GM12878 (cell line): ENCODE measurements at regions not wholly inside any gene's neighbourhood (a gene's known extent, or its start where the extent isn't known, plus 50 kb on each side); places are given as distances from the start of the nearest gene placed in this dataset.

ENCODE experiments used
- ATAC-seq: fragments of 200-7000 bp; cut with Tn5 transposase; 3 replicates; pipeline ENCODE4 v1.9.1; 2020; ENCODE audit warnings: mild to moderate bottlenecking, moderate library complexity
- BruUV-seq: library from RNA; stranded (reverse); fragments of 400-500 nt; replicated peaks from 2 replicates; lab custom pipeline; 2021; lab: Mats Ljungman, UMichigan
- CTCF ChIA-PET: fragments of 300-600 bp; sonication (Branson Sonifier 250); formaldehyde crosslinking; extraction: SDS; loops from one replicate; lab custom pipeline; 2021; ENCODE audit warnings: inconsistent platforms; lab: Yijun Ruan, JAX
- POLR2A ChIA-PET: fragments of 350-600 bp; formaldehyde crosslinking; extraction: SDS; loops from one replicate; lab custom pipeline; 2021; ENCODE audit warnings: inconsistent platforms; lab: Charles Lee
- RAD21 ChIA-PET: fragments of 300-600 bp; sonication (Branson Sonifier 250); formaldehyde crosslinking; loops from one replicate; lab custom pipeline; 2023; ENCODE audit warnings: antibody characterized with exemption; ENCODE audit not compliant: unreplicated experiment; lab: Charles Lee
- SMC1A ChIA-PET: fragments of 300-600 bp; sonication (Branson Sonifier 250); formaldehyde crosslinking; loops from one replicate; lab custom pipeline; 2023; ENCODE audit not compliant: unreplicated experiment, uncharacterized antibody; lab: Charles Lee
- DNase-seq: peaks from one replicate; pipeline ENCODE4 v3.0.0-alpha.2; 2011; ENCODE audit warnings: low read depth, low spot score
- FAIRE-seq: peaks from 3 replicates; lab custom pipeline; 2011; peaks lifted over from hg19 to GRCh38; lab: Jason Lieb, UNC
- H2AFZ ChIP-seq: 2 replicates; pipeline ENCODE4 v1.6.0; 2011; ENCODE audit warnings: low read depth, low read length, control low read depth; ENCODE audit not compliant: control insufficient read depth
- H3K27ac ChIP-seq: 2 replicates; pipeline ENCODE4 v1.5.1; 2011; ENCODE audit warnings: control low read depth; ENCODE audit not compliant: control insufficient read depth, insufficient read depth
- H3K27me3 ChIP-seq, 2 experiments: replicated peaks in 1 of 2; 2 replicates each; pipeline versions ENCODE4 v1.6.0 to v1.6.1; 2011; ENCODE audit warnings: low read length in 1 of 2; ENCODE audit not compliant: control insufficient read depth in 2 of 2, insufficient read depth in 2 of 2
- H3K36me3 ChIP-seq, 2 experiments: 2 replicates each; pipeline ENCODE4 v1.5.1; 2011; ENCODE audit warnings: low read length in 1 of 2; ENCODE audit not compliant: control insufficient read depth in 2 of 2, insufficient read depth in 2 of 2
- H3K4me1 ChIP-seq: 2 replicates; pipeline ENCODE4 v1.6.1; 2011; ENCODE audit warnings: mild to moderate bottlenecking, low read length, moderate library complexity, mixed read lengths; ENCODE audit not compliant: control insufficient read depth, insufficient read depth
- H3K4me2 ChIP-seq: 2 replicates; pipeline ENCODE4 v1.6.0; 2011; ENCODE audit warnings: control low read depth; ENCODE audit not compliant: control insufficient read depth, insufficient read depth
- H3K4me3 ChIP-seq: fragments of 200-600 bp; sonication (generic); 2 replicates; pipeline ENCODE4 v1.5.1; 2016
- H3K79me2 ChIP-seq: 2 replicates; pipeline ENCODE4 v1.6.0; 2011; ENCODE audit warnings: low read length; ENCODE audit not compliant: control insufficient read depth, insufficient read depth
- H3K9ac ChIP-seq: 2 replicates; pipeline ENCODE4 v1.8.0; 2011; ENCODE audit warnings: low read length, control low read depth, mixed read lengths; ENCODE audit not compliant: control insufficient read depth, insufficient read depth
- H3K9me3 ChIP-seq: replicated peaks from 3 replicates; pipeline ENCODE4 v1.5.1; 2011; ENCODE audit warnings: mild to moderate bottlenecking, low read length; ENCODE audit not compliant: control insufficient read depth, insufficient read depth
- H4K20me1 ChIP-seq: 2 replicates; pipeline ENCODE4 v1.6.0; 2011; ENCODE audit not compliant: control insufficient read depth, insufficient read depth
- EED ChIP-seq: sonication (generic); IDR thresholded peaks from 2 replicates; pipeline ENCODE4 v1.6.1; 2016; ENCODE audit warnings: antibody characterized with exemption, low read depth
- EP300 ChIP-seq, 2 experiments: fragments of 150-350 bp in 1 of 2; IDR thresholded peaks; 2 replicates each; pipeline ENCODE4 v1.6.1; 2011 to 2012; ENCODE audit warnings: low read depth in 2 of 2, low read length in 2 of 2, borderline replicate concordance in 1 of 2, improper control_type of control experiment in 1 of 2, inconsistent platforms in 1 of 2; ENCODE audit not compliant: control insufficient read depth in 1 of 2
- ESRRA ChIP-seq: IDR thresholded peaks from 2 replicates; pipeline ENCODE4 v1.6.1; 2012; ENCODE audit warnings: mild to moderate bottlenecking, low read length, improper control_type of control experiment
- EZH2 ChIP-seq: IDR thresholded peaks from 2 replicates; pipeline ENCODE4 v1.6.1; 2012; ENCODE audit warnings: low read depth, mild to moderate bottlenecking, control low read depth, inconsistent platforms, low read length, borderline replicate concordance; ENCODE audit not compliant: control insufficient read depth
- JUND ChIP-seq: IDR thresholded peaks from 2 replicates; pipeline ENCODE4 v1.6.1; 2012; ENCODE audit warnings: low read depth, mild to moderate bottlenecking, low read length, improper control_type of control experiment, moderate library complexity
- MXI1 ChIP-seq: fragments of 150-350 bp; IDR thresholded peaks from 2 replicates; pipeline ENCODE4 v1.6.1; 2011; ENCODE audit warnings: low read depth, mild to moderate bottlenecking, inconsistent platforms, low read length, improper control_type of control experiment
- MYC ChIP-seq: IDR thresholded peaks from 2 replicates; pipeline ENCODE4 v1.6.1; 2011; ENCODE audit warnings: mild to moderate bottlenecking, low read length, moderate library complexity, inconsistent platforms; ENCODE audit not compliant: insufficient read depth, insufficient replicate concordance, insufficient read length, severe bottlenecking
- NFXL1 ChIP-seq: fragments of 450-650 bp; IDR thresholded peaks from 2 replicates; pipeline ENCODE4 v1.6.1; 2017; ENCODE audit warnings: antibody characterized with exemption, mild to moderate bottlenecking, borderline replicate concordance
- PBX3 ChIP-seq: IDR thresholded peaks from 2 replicates; pipeline ENCODE4 v1.6.1; 2011; ENCODE audit warnings: mild to moderate bottlenecking, low read depth, low read length, moderate library complexity; ENCODE audit not compliant: insufficient replicate concordance
- PRDM15 ChIP-seq: fragments of 450-650 bp; formaldehyde crosslinking; IDR thresholded peaks from 2 replicates; pipeline ENCODE4 v1.4.0; 2020; ENCODE audit warnings: mild to moderate bottlenecking, moderate library complexity
- YY1 ChIP-seq: IDR thresholded peaks from 2 replicates; pipeline ENCODE4 v1.6.1; 2011; ENCODE audit warnings: low read depth, mild to moderate bottlenecking, low read length
- ZNF217 ChIP-seq: fragments of 450-650 bp; IDR thresholded peaks from 2 replicates; pipeline ENCODE4 v1.6.1; 2017; ENCODE audit warnings: antibody characterized with exemption, mild to moderate bottlenecking
- ZNF687 ChIP-seq: fragments of 450-650 bp; IDR thresholded peaks from 2 replicates; pipeline ENCODE4 v1.6.1; 2017; ENCODE audit warnings: mild to moderate bottlenecking, moderate library complexity
- ZSCAN29 ChIP-seq: fragments of 450-650 bp; IDR thresholded peaks from 2 replicates; pipeline ENCODE4 v1.6.1; 2017; ENCODE audit warnings: mild to moderate bottlenecking, moderate library complexity
- WGBS: methylation state at CpG from one replicate; pipeline ENCODE4 v1.1.6; 2016; ENCODE audit warnings: low lambda C conversion rate; ENCODE audit not compliant: insufficient replicate concordance, insufficient coverage; ENCODE audit errors: missing lambda C conversion rate; 5-methylcytosine and 5-hydroxymethylcytosine counted together
- in situ Hi-C: fragments of 300-500 bp; cut with MboI; formaldehyde crosslinking; loops from 9 replicates; pipeline ENCODE4 v1.14.3; 2018; ENCODE audit warnings: mixed read lengths
- intact Hi-C: fragments of 100-400 bp; cut with micrococcal nuclease; formaldehyde crosslinking; loops from one replicate; pipeline ENCODE4 v1.14.2; 2022; ENCODE audit not compliant: unreplicated experiment

GRCh38 chr9:105044518-105044917, 116.6 kb upstream of the ABCA1 start:
- Histone ChIP-seq H3K9ac (no peak overlapping the region), H3K27me3 (no peaks in the 10 kb centered on the region; a peak in 2 of 4 replicates), H3K4me3 (no peak overlapping the region), H4K20me1 (no peaks in the 10 kb centered on the region), H3K4me1 (no peaks in the 10 kb centered on the region), H2AFZ (no peak overlapping the region), H3K4me2 (no peak overlapping the region), H3K27ac (no peak overlapping the region), H3K9me3 (no peaks in the 10 kb centered on the region), H3K36me3 (no peaks in the 10 kb centered on the region), H3K79me2 (no peaks in the 10 kb centered on the region)
- CTCF ChIA-PET: no interaction called here
- SMC1A ChIA-PET: no interaction called here
- TF ChIP-seq ESRRA: no peak
- TF ChIP-seq EED: no peak
- TF ChIP-seq ZNF687: no peak
- TF ChIP-seq MXI1: no peak
- TF ChIP-seq ZSCAN29: no peak
- TF ChIP-seq ZNF217: no peak
- no peak for TF ChIP-seq EP300 (IDR thresholded peaks at IDR 0.05; ENCODE audit: borderline replicate concordance in 1 of 2, control insufficient read depth in 1 of 2, low read depth in 2 of 2, low read length in 2 of 2)
- TF ChIP-seq YY1: no peak
- TF ChIP-seq EZH2: no peak
- TF ChIP-seq PRDM15 (CRISPR knock-in tag): no peak
- TF ChIP-seq NFXL1: no peak
- no peak for TF ChIP-seq PBX3
- TF ChIP-seq MYC: no peak
- no peak for TF ChIP-seq JUND
- no TSS peak for BruUV-seq
- POLR2A ChIA-PET: no interaction called here
- FAIRE-seq (no peak), ATAC-seq (no peak), DNase-seq (no peak)
- RAD21 ChIA-PET: no interaction called here
- intact Hi-C loops (no loop called here), in situ Hi-C loops (no loop called here)
- 0% methylated on average over 2 of the region's 2 CpGs for WGBS
